ENCODE measurements at regions not wholly inside any gene's neighbourhood (a gene's known extent, or its start where the extent isn't known, plus 50 kb on each side); places are given as distances from the start of the nearest gene placed in this dataset.
"Not testable (repeated sequence)": the region's sequence is repeated elsewhere in the genome, so short reads cannot be mapped to it uniquely, and the experiment has no call there.

DNA sequence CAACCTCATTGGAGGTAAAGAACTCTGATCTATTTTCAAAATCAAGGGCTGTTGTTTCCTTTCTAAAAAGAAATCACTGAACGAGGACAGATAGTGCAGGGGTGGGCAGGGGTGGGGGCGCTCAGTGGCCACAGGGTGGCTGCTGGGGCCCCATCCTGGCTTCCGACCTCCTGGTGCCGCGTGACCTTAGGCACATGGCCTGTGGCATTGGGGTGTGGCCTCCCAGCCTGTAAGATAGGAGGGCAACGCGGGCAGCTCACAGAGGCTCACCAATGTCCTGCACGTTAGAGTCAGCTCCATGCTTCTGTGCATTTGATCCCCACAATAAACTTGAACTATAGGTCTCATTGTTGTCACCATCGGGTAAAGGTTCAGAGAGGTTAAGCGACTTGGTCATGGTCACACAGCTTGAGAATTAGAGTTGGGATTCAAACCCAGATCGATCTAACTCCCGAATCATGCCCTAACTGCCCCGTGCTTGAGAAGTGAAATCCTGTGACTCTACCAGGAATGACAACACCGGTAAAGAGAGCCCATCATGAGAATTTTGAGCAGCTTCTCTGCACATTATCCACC is 148.0 kb upstream of the SLC6A11 start:
- DNase-seq: no peak

DNA sequence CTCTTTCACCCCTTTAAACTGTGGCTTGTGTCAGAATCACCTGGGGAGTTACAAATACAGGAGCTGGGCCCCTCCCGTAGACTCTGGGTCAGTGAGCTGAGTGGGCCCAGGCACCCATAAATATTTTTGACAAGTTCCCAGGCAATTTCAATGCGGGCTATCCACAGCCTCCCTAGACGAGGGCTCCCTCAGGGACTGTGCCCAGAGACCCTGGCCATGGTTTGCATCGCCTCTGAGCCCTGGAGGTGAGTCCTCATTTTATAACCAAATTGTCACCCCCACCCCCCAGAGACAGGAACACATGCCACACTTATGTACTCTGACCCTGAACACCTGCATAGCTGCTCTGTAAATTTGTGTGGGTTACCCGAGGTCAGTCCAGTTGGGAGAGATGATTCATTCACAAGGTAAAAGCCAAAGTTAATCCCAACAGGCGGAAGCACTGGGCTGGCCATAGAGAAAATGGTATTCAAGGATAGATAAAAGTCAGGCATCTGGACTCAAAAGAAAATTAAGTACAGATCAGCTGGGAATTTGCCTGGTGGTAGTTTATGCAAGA is 146.5 kb upstream of the SLC6A11 start:
- DNase-seq: no peak

DNA sequence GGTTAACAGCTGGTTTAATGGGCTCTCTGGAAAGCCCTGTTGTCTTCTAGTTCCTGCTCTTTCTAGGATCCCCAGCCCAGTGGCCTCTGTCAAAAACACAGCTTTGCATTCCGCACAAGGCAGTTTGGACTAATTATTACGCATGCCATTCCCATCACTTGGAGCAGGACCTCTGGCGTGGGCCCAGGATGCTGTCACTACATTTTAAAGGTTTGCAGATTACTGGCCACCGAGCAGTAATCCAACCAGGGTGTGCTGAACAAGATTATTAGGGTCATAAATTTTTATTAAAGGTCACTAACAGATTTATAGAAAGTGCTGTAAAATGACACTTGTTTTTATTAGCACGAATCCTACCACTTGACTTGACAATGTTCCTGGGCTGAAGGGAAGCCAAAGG is 143.6 kb upstream of the SLC6A11 start:
- DNase-seq: no peak

DNA sequence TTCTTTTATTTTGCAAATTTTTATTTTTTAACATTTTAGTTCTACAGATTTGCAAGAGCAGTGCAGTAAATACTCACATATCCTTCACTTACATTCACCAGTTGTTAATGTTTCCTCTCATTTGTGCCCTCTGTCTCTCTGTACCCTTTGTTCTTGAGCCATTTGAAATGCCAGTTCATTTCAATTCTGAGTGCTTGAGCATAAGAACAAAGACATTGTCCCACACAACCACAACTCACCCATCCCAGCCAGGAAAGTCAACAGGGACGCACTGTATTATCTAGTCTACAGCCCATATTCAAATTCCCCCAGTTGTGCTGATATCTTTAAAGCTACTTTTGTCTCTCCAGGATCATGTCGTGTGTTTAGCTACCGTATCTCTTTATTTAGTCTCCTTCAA is 141.4 kb upstream of the SLC6A11 start:
- DNase-seq: no peak

DNA sequence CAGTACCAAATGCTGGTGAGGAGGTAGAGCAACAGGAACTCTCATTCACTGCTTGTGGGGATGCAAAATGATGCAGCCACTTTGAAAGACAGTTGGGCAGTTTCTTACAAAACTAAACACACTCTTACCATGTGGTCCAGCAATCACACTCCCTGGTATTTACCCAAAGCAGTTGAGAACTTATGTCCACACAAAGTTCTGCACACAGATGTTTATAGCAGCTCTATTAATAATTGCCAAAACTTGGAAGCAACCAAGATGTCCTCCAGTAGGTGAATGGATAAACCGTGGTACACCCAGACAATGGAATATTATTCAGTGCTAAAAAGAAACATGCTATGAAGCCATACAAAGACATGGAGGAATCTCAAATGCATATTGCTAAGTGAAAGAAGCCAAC is 139.1 kb upstream of the SLC6A11 start:
- no peak for DNase-seq

DNA sequence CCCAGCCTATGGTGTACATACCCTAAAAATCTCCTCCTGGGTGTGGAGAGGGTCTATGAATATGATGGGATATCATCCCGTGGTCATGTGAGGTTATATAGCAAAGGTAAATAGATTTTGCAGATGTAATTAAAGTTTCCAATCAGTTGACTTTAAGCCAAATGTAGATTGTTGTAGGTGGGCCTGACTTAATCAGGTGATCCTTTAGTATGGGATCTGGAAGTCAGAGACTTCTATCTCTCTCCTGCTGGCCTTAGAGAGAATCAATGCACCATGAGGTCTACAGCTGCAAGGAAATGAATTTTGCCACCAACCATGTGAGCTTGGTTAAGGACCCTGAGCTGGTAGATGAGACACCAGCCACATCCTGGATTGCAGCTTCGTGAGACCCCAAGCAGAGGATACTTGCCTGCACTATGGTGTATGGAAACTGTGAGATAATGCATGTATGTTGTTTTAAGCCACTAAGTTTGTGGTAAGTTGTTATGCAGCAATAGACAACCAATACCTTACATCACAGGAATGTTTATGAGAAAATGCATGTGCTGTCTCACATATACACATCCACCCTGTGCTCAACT is 137.1 kb upstream of the SLC6A11 start:
- no peak for DNase-seq

DNA sequence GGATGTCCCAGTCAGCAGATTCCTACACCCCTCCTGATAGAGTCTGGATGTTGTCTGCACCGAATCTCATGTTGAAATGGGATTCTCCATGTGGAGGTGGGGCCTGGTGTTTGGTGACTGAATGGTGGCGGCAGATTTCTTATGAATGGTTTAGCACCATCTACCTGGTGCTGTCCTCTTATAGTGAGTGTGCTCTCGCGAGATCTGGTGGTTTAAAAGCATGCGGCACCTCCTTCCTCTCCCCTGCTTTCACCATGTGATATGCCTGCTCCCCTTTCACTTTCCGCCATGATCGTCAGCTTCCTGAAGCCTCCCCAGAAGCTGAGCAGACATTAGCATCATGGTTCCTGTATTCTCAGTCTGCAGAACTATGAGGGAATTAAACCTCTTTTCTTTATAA is 135.2 kb upstream of the SLC6A11 start:
- DNase-seq: no peak

DNA sequence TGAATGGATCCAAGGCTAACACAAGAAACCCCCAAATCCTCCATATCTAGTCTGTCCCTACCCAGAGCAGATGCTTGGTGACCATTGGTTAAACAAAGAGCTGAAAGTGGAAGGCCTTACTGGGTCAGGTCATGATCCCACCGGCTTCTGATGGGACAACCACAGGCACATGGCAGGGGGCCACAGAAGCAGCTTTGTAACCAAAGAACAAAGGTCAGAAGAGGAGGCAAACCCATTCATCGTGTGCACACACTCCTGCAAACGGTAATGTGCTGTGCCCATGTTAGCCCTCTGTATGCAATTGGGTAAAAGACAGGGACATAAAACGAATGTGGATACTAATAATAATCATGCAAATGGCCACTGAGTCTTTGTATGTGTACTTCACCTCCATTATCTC is 133.3 kb upstream of the SLC6A11 start:
- DNase-seq: no peak

DNA sequence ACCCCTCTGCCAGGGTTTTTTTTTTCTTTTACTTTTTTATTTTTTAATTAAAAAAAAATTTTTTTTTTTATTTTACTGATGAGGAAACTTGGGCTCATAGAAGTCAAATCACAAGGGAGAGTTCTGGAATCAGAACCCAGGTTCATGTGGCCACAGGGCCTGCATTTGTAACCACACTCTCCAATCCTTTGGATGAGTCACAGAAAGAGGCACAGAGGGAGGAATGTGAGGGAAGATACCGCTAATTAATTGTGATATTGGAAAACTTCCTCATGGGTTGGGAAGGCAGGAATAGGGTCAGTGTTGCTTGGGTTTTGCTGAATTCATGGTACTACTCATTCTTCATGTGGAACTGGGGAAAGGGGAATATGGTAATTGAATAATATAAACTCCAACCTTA is 132.9 kb upstream of the SLC6A11 start:
- DNase-seq: no peak

DNA sequence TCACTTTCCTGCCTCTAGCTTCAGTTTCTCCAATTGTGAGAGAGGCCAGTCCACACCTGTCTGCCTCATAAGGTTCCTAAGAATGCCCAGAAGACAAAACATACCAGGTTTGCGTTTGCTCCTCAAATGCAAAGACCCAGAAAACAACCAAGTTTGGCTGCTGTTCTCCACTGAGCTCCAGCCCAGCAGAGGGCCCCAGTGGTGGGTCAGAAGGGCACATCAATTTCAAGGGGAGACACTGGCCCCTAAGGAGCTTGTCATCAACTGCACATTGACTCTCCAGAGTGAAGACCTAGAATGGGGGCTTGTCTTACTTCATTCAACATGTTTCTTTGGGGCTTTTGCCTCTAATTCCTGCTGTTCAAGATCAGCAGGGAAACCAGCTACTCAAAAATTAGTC is 127.9 kb upstream of the SLC6A11 start:
- DNase-seq: no peak

DNA sequence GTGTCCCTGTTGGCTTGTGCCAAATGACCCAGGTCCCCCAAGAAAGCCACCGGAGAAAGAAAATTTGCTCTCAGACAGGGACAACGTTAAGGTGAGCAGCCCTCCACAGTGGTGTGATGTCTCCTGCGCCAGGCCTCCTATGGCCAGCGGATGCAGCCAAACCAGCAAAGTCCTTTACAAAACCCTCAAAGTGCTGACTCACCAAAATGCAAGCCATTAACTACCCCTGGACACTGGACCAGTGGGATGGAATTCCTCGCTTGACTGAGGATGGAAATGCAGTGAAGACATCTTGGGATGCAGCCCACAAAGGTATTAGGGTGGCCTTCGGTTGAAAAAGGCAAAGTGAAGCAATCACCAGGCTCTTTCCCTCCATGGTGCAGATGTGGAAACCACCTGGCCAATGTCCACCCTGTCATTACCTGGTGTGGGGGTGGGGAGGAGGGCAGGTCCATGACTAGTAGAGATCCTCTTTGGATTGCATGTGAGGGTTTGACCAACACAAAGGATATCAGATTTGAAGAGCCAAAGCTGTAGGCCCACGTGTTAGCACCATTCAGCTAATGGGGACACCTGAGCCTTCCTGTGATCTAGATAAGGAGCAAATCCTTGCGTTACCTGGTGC is 127.4 kb upstream of the SLC6A11 start:
- no peak for DNase-seq

DNA sequence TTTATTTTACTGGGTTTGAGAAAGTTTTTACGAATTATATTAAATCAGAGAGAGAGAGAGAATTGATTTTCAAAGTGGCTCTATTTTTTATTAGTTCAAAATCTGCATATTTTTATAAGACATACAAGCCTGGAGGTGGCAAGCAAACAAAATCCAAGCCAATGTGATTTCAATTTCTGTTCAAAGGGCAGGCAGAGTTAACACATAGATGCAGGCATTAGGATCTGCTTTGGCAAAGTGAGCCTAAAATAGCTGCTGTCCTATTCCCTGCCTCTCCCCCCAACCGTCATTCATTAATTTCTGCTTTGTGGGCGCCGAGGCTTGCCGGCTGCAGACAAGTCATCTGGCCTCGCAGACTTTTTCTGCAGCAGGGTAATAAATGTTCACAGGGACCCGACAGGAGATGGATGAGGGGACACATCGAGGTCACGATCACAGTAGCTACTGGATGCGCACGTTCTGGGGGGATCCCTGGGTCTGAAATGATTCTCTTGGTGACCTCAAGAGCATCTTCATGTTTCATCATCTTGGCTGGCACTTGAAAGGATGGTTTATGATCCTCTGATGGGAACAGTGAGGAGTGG is 123.9 kb upstream of the SLC6A11 start:
- no peak for DNase-seq

DNA sequence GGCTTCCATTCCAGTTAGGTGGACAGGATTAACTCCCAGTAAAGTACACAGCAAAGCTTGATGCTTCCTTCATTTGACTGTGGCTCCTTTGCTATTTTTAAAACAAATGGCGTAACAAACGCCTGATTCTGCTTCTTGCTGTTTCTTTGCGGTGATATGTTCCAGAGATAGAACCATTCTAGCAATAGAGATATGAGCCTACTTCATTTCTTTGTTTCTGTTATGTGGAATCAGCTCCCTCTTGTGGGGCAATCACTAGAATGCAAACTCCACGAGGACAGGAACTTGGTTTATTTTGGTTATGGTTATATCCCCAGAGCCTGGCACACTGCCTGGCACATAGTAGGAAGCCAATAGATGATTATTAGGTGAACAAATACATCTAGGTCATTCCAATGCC is 122.6 kb upstream of the SLC6A11 start:
- DNase-seq: no peak

DNA sequence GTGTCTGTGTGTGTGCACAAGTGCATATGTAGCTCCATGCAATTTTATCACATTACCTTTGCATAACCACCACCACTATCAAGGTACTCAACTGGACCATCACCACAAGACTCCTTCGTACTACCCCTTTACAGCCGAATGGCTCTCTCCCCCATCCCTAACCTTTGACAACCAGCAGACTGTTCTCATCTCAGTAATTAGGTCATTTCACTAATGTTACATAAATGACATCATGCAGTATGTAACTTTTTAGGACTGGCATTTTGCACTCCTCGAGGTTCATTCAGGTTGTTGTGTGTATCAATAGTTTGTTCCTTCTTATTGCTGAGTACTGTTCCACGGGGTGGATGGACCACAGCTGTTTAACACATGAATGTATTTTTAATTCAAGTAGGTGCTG is 121.8 kb upstream of the SLC6A11 start:
- no peak for DNase-seq

DNA sequence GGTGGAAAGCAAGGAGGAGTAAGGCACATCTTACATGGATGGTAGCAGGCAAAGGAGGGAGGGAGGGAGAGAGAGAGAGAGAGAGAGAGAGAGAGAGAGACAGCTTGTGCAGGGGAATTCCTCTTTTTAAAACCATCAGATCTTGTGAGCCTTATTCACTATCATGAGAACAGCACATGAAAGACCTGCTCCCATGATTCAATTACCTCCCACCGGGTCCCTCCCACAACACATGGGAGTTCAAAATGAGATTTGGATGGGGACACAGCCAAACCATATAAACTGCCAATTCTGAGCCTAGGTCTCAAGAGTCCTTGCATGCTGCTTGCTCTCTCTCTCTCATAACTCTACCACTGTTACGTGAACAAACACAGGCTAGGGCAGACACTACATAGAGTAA is 120.8 kb upstream of the SLC6A11 start:
- DNase-seq: not testable (repeated sequence)

DNA sequence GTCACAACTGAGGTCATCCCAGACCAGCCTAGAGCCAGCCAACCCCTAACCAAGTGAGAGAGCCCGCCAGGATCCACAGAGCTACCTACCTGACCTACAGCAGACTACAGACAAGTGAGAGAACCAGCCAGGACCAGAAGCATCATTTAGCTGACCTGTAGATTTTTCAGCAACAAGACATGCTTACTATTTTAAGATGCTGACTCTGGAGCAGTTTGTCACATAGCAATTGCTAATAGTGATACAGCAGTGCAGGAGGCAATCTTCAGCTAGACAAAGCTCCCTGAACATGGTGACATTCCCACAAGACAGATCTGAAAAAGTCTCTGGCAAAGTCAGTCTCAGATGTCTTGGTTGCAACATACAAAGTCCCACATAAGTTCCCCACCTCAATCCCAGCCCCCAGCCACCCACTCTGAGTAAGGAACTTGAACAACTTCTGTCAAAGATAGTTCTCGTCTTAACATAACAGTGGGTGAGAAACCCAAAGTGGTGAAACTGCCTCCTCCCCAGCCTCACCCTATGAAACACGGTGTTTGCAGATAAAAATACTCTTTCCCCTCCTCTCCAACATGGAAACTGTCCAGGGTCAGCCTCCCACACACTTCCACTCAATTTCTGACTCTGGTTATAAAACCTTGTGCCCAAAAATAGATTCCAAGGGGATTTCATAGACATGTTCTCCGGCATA is 120.3 kb upstream of the SLC6A11 start:
- no peak for DNase-seq

DNA sequence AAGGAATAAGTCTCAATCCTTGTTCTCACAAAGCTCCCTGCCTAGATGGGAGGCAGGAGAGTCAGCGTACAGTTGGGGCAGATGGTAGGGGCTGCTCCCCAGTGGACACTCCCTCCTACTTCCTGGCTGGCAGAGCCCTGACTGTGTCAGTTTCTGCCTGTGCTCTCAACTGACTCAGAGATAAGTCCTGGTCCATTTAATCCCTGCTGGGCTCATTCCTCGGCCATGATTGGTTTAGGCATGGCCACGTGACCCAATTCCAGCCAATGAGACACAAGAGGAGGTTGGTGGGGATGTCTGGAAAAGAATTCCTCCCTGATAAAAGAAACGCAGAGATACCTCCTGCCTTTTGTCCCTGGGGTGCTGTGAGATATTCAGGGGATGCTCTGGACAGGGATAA is 118.1 kb upstream of the SLC6A11 start:
- DNase-seq: no peak

DNA sequence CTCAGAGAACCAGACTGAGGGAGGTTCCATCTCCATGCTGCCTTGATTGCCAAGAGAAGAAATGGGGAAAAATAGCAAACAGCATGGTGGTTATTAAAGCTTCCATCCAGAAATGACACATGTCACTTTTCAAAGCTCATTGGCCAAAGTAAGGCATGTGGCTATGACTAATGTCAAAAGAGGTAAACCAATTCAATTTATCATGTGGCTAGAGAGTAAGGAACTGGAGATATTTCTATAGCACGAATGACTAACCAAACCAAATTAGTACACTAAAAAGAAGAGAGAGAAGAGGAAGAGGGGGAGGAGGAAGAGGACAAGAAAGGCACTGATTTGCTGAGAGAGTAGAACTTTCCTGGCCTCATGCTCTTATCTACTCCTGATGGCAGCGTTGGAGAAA is 115.2 kb upstream of the SLC6A11 start:
- no peak for DNase-seq

DNA sequence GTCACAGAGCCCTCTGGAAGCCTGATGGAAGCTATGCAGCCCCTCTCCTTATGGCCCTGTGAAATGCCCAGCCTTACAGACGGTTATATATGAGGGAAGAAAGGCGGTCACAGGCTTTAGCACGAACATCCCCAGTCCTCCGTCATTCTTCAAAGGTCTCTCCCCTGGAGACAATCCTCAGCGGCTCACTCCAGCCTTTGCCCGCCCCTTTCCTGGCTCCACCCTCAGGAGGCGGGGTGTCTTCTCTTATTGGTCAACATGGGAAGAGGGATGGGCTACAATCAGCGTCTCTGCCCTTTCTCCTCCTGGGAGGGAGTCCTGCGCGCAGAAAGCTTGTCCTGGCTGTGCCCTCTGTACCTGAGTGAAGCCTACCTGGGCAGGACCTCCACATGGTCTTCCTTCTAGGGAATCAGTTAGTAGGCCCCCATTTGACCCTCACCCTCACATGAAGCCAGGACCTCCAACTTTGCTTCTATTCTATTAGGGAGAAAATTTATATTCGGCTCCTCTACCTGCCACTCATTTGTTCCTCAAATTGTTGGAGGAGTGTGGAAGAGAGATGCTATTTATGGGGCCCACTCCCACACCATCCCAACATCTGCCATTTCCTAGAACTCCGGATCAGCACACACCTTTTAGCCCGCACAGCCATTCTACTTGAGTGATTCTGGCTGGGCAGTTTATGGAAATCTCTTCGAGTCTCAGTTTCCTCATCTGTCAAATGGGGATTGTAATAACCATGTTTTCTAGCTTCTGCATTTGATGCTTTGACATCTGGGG is 112.9 kb upstream of the SLC6A11 start:
- DNase-seq: no peak

DNA sequence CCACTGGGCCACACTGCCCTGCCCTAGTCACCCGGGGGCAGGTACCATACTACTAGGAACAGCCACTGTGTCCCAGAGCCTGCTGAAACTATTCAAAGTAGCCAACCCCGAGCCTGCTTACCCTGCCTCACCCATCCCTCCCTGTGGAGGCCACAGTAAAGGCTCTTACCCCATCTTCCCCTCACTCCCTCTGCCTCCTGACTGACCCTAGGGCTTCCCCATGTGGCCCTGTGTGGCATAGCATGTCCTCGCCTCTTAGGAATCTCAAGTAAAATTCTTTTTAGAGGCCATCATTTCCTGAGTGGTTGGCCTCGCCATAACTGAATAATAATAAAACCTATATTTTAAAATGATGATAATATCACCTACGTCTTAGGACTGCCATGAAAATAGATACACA is 112.2 kb upstream of the SLC6A11 start:
- no peak for DNase-seq

DNA sequence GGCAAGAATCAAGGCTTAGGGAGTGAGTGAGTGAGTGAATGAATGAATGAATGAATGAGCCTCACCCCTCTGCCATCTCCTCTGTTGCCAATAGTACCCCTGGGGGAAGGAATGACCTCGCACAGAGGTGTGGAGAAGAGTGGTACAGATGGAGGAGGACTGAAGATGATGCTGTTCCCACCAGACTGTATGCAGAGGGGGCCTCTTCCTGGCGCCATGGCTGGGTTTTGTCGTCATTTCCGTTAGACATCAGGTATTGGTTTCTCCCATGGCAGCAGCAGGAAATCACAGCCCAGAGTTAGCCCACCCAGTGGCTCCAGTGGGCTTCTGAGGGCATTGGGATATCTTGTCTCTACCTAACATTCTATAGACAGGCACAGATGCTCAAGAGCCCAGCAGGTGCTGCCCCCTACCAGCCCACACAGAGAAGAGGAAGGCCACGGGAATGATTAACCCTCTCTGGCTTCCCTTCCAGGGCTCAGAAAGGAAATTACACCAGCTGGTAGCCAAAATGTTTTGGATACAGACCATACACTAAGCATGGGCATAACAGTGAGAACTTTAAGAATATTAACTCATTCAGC is 109.8 kb upstream of the SLC6A11 start:
- DNase-seq: no peak

DNA sequence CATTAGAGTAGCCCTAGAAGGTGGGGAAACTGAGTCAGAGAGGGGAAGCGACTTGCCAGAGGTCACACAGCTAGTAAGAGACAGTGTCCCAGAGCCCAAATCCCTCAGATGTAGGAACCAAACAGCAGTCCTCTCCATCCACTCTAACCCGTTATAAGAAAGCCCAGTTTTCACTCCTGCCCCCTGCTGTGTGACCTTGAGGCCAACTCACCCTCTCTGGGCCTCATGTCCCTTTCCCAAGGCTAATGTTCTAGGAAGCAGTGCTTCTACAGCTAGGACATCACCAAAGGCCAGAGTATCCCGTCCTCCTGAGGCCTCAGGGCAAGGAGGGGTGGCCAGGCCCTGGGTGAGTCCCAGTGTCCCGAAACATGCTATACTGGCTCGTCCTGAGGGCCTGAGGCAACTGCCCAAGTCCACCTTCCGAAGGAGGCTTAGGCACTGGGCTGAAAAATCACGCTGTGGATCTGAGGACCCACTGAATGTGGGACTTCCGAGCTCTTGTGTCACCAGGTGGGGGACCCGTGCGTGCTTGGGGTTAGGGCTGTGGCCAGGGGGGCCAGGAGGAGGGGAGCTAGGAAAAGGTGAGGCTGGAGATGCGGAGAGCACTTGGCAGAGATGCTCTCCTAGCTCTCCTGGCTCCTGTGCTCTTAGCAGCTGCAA is 109.2 kb upstream of the SLC6A11 start:
- DNase-seq: no peak

Data from CD4-positive, alpha-beta T cell treated with Interleukin-4 for 4 hours (primary cell).